SHP77 treated with DMSO at 0.1 percent for 48 hours (cell line): ENCODE measurements at regions not wholly inside any gene's neighbourhood (a gene's known extent, or its start where the extent isn't known, plus 50 kb on each side); places are given as distances from the start of the nearest gene placed in this dataset.

Source experiments
- DNase-seq: peaks from one replicate; lab custom pipeline; 2025; lab: John Stamatoyannopoulos, UW

DNA sequence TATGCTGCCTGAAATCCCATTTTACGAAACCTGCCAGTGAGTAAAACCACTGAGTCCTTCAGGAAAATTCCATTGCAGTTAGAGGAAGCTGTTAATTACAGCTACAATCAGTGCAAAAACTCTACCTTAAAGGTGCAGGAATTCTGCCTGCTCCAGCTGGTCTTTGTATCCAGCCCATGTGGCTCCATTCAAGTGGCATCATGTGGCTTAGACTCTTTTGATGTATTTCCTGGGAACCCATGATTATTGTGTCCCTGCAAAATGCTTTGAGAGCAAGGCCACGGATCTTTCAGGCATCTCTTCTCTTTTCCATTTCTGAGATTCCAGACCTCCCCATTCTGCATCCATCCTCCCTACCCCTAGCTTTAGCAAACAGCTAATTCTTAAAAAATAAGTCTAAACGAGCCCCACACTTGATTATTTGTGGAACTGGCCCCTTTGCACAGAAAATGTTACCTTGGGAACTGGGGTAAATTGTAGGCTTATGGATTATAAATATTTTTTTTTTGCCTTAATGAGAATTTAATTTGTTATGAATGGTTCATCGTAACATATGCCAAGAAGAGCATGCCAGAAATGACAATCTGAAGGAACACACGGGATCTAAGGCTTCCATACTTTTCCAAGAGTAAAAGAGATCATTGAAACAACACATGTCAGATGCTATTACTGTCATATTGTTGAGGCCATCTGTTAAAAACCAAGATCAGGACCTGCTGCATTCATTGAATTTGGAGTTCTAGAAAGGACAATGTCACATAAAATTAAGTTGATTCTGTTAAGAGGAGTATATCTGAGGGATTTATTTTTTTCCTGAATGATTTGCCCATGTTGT is 144.6 kb downstream of the TPH2 start:
- no peak for DNase-seq

DNA sequence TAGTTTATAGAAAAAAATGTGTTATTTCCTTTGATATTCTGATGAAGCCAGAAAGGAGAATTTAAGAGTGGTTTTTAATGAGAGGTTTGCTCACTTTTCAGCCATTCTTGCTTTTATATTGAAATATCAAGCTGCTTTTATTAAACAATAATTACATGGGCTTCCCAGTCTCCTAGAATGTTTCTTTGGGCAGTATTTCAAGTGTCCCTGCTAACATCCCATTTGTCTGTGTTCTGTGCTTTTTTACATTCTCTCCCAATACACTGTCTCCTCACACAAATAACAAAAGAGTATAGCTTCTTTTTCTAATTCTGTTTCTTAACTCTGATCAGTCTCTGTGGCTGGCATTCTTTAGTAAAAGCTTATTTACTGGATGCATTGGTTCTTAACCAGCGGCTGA is 145.4 kb downstream of the TPH2 start:
- no peak for DNase-seq

DNA sequence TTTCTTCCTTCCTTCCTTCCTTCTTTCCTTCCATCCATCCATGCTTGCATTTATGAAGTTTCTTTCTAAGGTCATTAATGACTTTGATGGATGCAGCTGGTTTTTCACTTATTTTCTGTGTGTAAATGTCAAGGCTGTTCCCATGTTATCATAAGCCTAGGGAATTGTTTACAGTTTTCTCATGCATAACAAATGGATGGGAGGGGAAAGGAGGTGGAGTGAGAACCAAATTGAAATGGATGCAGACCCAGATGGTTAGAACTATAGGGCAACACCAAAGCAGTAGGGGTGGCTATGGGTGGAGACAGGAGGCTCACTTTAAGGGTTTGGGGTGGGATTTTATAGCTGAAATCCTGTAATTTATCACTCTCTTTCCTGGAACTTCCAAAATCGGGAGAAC is 146.2 kb downstream of the TPH2 start:
- DNase-seq: no peak

- peak; percentile 77 for DNase-seq
Observed at GRCh38 chr12:72089678-72090077, 151.0 kb downstream of the TPH2 start.

DNA sequence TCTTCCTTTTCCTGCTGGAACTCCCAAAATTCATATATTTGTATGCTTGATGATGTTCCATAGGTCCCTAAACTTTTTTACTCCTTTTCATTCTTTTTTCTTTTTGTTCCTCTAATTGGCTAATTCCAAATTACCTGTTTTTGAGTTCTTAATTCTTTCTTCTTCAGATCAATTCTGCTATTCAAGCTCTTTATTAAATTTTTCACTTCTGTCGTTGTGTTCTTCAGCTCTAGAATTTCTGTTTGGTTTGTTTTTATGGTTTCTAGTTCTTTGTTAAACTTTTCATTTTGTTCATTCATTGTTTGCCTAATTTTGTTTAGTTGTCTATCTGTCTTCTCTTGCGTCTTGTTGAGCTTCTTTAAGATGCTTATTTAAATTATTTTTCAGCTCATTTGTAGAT is 154.8 kb downstream of the TPH2 start:
- no peak for DNase-seq

- DNase-seq: no peak
Observed at GRCh38 chr12:72093930-72094329, 155.3 kb downstream of the TPH2 start.

DNA sequence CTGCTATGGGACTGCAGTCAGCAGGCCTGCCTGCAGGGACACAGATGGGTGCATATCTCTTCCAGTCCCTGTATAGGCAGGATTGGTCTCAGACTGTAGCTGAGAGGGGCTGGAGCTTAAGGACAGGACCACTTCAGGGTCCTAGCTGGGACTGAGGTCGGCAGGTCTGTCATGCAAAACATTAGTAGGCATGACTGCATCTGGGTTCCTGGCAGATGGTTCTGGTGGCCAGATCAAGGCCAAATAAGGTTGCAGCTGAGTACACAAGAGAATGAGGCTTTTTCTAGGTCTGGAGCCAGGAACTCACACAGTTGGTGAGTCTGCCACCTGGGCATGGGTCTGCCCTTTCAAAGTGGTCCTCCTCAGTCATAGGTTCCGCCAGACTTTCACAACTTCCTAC is 155.8 kb downstream of the TPH2 start:
- DNase-seq: peak; percentile 88

DNA sequence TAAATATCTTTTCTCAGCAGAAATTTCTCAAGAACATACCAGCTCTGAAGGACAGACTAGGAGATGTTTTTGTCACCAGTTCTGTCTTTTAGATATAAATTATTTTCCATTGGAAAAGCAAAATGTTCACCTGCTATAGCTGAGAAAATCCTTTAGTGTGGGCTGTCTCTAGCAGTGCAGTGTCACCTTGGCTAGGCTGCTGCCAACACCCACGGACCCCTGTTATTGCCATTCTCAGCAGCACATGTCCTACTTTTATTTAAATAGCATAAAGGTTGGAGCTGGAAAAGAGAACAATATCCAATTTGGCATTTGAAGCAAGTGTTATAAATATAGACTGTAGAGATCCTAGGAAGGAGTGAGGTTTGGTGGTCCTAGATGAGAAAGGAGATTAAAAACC is 156.4 kb downstream of the TPH2 start:
- peak; percentile 32 for DNase-seq

DNA sequence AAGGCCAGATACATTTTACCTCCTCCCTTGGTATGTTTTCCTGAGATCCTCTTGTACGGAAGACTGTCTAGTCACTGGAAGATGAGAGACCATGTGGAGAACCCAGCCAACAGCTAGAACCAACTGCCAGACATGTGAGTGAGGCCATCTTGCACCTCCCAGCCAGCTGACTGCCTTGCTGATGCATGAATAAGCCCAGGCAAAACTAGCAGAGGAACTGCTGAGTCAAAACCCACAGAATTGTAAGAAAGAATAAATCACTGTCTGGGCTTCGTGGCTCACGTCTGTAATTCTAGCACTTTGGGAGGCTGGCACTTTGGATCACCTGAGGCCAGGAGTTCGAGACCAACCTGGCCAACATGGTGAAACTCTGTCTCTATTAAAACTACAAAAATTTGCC is 160.0 kb downstream of the TPH2 start:
- DNase-seq: no peak

DNA sequence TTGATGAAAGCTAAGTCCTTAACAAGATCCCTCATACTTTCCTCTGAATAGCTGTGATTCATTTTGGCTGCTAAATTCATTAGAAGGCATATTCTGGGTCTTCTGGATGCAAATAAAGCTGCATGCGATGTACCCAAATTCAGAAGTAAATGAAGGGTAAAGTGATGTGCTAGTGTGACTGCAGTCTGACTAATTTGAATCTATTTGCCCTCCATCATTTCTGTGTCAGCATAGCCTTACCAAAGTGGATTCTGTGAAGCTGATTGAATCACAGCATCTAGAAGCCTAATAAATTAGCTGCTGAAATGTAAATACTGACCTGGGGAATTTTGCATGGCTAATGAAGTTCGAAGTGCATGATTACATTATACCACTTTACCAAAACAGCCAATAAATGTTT is 162.2 kb downstream of the TPH2 start:
- DNase-seq: no peak

- DNase-seq: no peak
Observed at GRCh38 chr12:72102150-72102549, 163.5 kb downstream of the TPH2 start.

GRCh38 chr12:72105849-72106248 is 166.3 kb upstream of the TRHDE start:
- no peak for DNase-seq

- DNase-seq: no peak
Observed at GRCh38 chr12:72110937-72111650, 161.1 kb upstream of the TRHDE start.

GRCh38 chr12:72111706-72112105 is 160.5 kb upstream of the TRHDE start:
- no peak for DNase-seq

- peak; percentile 13 for DNase-seq
Observed at GRCh38 chr12:72133497-72134055, 138.6 kb upstream of the TRHDE start.

DNA sequence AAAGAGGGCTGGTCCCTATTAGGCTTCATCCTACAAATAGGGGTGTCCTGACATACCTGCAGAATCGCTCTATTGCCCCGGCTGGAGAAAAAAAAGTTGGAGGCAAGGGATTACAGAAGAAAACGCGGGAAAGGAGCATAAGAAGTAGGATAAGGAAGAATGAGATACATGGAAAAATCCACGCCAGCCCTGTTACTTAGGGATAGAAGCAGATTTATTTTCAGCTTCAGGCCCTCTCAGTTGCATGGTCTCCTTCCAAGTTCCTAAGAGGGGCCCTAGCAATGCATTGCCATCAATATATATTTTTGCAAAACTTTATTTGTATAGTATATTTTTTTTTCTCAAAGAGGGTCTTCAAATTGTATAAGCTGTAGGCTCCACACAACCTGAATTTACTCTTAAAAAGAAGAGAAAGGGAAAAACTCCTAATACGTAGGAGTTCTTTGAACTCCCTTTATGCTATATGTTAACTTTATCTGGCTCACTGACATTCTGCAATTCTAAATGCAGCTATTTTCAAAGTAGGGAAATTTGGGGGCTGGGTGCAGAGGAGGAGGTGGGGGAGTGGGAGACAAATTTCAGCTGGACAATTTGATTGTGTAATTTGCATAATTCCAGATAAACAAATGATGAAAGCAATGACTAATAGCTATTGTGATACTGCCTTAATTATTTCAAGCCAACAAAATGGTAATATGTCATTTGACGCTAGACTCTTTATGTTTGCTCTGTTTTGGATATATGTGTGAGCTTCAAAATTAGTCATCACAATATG is 137.7 kb upstream of the TRHDE start:
- DNase-seq: no peak

DNA sequence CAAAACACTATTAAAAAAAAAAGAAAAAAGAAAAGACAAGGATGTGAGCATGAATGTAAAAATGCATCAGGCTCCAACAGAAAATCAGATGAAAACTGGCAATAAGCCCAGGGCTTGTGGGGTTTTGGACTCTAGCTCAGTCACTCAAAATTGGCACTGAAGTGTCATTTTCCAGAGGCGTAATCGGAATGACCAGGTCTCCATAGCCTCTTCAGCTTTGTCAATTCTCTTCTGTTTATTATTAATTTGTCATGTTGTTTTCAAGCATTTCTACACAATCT is 137.2 kb upstream of the TRHDE start:
- DNase-seq: no peak

DNA sequence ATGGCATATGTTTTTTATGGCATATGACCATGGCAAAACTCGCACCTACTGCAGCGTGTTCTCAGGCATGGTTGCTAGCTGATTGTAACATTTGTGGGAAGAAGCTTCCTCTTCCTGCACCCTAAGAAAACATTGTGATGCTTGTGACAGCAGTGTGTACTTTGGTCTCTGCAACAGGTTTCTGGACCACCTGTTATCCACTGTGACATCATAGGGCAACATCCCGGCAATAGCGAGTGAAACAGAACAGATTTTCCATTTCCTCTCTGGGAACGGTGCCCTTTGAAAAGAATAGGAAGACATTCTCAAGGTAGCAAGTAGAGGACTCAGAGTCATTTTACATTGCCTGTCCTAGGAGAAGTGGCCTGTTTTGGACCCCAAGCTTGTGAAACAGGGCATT is 135.4 kb upstream of the TRHDE start:
- DNase-seq: no peak

GRCh38 chr12:72139411-72139810 is 132.8 kb upstream of the TRHDE start:
- DNase-seq: no peak

DNA sequence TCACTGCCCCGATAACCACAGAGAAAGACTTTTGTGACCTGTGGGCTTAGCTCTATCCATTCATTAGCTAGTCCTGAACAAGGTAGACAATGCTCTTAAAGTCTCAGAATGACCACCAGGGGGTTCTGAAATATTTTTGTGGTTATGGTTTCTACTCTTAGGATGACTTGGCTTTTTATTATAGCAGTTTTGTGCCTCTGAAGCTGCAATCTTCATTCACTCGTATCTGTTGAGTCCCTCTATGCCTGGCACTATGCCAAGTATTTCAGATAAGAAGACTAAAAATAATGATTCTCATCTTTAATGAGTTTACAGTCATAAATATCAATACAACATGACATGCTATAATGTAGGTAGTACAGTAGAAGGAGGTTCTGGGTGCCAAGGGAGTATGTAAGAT is 130.8 kb upstream of the TRHDE start:
- DNase-seq: no peak

GRCh38 chr12:72144553-72144952 is 127.6 kb upstream of the TRHDE start:
- DNase-seq: no peak

GRCh38 chr12:72146495-72146894 is 125.7 kb upstream of the TRHDE start:
- DNase-seq: no peak

- no peak for DNase-seq
Observed at GRCh38 chr12:72148709-72149108, 123.5 kb upstream of the TRHDE start.
